Adrenal gland (tissue), 5 donors: ENCODE measurements at regions not wholly inside any gene's neighbourhood (a gene's known extent, or its start where the extent isn't known, plus 50 kb on each side); places are given as distances from the start of the nearest gene placed in this dataset.

Experiments used
- POLR2A ChIP-seq, 2 donors: fragments of 450-650 bp; IDR thresholded peaks; one replicate each; pipeline ENCODE4 v1.6.1; 2017; ENCODE audit warnings: antibody characterized with exemption in 2 of 2, mild to moderate bottlenecking in 2 of 2, moderate library complexity in 1 of 2
- TF ChIP-seq, protein P1 (sequence below), 6 experiments: fragments of 450-650 bp in 4 of 6; fragments of 200-600 bp in 2 of 6; sonication (generic) in 1 of 6; IDR thresholded peaks; 1 replicate in 5 of 6; 2 replicates in 1 of 6; pipeline versions ENCODE4 v1.5.1 to v1.8.0; 2016 to 2021; ENCODE audit warnings: antibody characterized with exemption in 6 of 6, mild to moderate bottlenecking in 2 of 6, moderate library complexity in 1 of 6
- donor health status: DM: no; HTN: no; CAD: no.

DNA sequence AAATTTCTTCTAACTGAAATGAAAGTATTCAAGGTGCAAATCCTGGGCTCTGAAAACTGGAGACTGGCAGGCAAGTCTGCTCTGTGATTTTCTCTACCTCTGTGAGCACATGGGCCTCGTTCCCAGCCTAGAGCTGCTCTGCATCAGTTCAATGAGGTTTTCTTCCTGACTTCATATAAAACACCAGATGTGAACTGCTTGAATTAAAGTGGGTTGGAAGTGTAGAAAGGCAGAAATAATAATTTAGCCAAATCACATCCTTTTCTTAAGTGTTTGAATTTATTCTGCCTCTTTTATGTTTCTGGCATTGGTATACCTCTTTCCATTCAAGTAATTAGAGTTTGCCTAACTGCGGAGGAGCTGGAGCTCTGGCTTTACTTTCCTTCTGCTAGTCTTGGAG, 540.8 kb downstream of the OLFM4 start:
- TF ChIP-seq, protein P1, sequence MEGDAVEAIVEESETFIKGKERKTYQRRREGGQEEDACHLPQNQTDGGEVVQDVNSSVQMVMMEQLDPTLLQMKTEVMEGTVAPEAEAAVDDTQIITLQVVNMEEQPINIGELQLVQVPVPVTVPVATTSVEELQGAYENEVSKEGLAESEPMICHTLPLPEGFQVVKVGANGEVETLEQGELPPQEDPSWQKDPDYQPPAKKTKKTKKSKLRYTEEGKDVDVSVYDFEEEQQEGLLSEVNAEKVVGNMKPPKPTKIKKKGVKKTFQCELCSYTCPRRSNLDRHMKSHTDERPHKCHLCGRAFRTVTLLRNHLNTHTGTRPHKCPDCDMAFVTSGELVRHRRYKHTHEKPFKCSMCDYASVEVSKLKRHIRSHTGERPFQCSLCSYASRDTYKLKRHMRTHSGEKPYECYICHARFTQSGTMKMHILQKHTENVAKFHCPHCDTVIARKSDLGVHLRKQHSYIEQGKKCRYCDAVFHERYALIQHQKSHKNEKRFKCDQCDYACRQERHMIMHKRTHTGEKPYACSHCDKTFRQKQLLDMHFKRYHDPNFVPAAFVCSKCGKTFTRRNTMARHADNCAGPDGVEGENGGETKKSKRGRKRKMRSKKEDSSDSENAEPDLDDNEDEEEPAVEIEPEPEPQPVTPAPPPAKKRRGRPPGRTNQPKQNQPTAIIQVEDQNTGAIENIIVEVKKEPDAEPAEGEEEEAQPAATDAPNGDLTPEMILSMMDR (IDR thresholded peaks at IDR 0.05), result no peak
- TF ChIP-seq POLR2A (IDR thresholded peaks at IDR 0.05), result no peak
